Activated naive CD4-positive, alpha-beta T cell treated with anti-CD3 and anti-CD28 coated beads, Interleukin-2, amount 50 U/mL, for 72 hours (primary cell): ENCODE measurements at regions not wholly inside any gene's neighbourhood (a gene's known extent, or its start where the extent isn't known, plus 50 kb on each side); places are given as distances from the start of the nearest gene placed in this dataset.
"Not testable (repeated sequence)": the region's sequence is repeated elsewhere in the genome, so short reads cannot be mapped to it uniquely, and the experiment has no call there.

ENCODE experiments used
- ATAC-seq, 2 donors: fragments of 150-1000 bp; cut with Tn5 transposase; 2 replicates each; pipeline ENCODE4 v1.10.0; 2021; ENCODE audit warnings: mild to moderate bottlenecking in 2 of 2, moderate library complexity in 2 of 2
- DNase-seq, 2 donors: peaks; one replicate each; pipeline ENCODE4 v3.0.0; 2021 to 2022; ENCODE audit warnings: low spot score in 2 of 2
- H3K27ac Mint-ChIP-seq, 2 donors: one replicate each; pipeline ENCODE4 v1.8.0; 2022; ENCODE audit warnings: mild to moderate bottlenecking in 2 of 2, mixed read lengths in 2 of 2
- H3K36me3 Mint-ChIP-seq, 2 donors: one replicate each; pipeline ENCODE4 v1.8.0; 2022; ENCODE audit warnings: mixed read lengths in 2 of 2
- H3K9me3 Mint-ChIP-seq, 2 donors: one replicate each; pipeline ENCODE4 v1.8.0; 2022; ENCODE audit warnings: mixed read lengths in 2 of 2

DNA sequence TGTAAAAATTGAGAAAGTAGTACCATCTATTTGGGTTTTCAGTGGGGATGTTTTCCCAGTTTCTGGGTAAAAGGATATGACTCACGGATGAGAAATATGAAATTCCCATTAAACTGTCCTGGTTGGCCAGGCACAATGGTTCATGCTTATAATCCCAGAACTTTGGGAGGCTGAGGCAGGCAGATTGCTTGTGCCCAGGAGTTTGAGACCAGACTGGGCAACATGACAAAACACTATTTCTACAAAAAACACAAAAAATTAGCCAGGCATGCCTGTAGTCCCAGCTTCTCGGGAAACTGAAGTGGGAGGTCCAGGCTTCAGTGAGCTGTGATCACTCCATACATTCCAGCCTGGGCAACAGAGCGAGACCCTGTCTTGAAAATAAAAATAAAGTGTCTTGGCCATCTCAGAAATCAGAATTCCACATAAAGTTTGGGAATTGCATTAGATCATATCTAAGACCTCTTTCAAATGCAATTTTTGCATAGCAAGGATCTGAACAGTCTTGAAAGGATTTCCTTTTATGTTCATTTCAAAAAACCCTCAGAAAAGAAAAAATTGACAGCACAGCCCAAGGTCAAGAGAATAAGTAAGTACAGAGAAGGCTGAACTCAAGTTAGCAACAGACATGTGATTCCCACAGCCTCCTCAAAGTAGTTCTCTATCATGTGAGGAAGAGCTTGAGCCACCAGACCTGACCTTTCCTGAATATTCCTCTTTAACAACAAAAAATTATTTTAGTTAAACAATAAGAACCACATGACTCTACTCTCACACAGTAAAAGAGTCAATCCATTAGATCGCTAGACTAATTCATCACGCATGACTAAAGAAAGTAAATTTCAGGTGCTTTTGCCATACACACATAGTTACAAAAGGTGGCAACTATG, 141.5 kb upstream of the CAV2 start:
- ATAC-seq (no peak), DNase-seq (no peak)
- H3K27ac Mint-ChIP-seq, result no peak overlapping the region
- no peaks in the 10 kb centered on the region for H3K9me3 Mint-ChIP-seq
- no peaks in the 10 kb centered on the region for H3K36me3 Mint-ChIP-seq

DNA sequence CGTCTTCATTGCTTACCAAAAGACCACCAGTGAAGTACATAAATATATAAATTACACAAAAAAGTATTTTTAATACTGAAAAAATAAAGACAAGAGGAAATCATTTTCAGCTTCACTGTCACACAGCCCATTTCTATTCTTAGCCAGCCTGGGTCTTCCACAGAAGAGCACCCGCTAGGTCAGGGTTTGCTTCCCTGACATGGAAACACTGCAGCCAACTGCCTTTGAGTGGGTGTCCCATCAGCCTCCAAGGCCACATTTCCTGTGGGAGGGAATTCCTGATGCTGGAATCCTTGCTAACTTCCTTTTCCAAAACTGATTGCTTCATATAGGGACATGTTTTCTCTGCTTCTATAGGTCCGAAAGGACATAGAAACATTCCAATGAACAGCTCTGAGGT, 137.8 kb upstream of the CAV2 start:
- DNase-seq (no peak), ATAC-seq (no peak)
- Mint-ChIP-seq H3K9me3 (no peaks in the 10 kb centered on the region), H3K27ac (no peak overlapping the region), H3K36me3 (no peaks in the 10 kb centered on the region)

DNA sequence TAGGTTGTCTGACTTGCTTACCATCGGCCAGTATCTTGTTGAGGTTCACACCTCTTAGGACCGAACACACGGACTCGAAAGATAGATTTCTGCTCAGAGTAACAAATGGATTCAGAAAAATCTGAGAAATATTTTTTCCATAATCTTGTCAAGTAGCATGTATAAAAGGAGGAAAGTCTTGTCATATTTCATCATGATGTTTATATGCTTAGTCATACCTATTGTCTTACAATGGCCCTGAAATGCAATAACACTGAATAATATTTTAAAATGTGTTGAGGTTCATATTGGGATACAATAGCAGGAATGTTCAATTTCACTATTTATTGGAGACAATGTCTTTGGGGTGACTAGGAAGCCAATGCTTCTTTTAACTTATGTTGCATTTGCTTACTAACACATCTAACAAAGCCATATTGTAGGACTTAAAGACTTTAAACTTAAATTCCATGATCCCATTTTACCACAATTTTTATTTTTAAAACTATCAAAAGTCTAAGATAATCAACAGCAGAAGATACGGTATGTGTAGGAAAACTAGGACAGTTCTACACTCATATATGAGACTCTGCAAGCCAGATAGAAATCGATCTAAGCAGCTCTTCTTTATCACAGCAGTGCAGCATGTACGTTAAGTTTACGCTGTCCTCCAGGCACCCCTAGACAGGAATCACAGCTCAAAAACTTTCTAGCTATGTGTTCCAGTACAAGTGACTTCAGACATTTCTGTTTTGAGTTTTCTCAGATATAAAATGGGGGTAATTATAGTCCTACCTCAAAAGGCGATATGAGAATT, 135.7 kb upstream of the CAV2 start:
- Mint-ChIP-seq H3K36me3 (no peaks in the 10 kb centered on the region), H3K9me3 (no peaks in the 10 kb centered on the region), H3K27ac (no peak overlapping the region)
- ATAC-seq, result no peak
- no peak for DNase-seq

DNA sequence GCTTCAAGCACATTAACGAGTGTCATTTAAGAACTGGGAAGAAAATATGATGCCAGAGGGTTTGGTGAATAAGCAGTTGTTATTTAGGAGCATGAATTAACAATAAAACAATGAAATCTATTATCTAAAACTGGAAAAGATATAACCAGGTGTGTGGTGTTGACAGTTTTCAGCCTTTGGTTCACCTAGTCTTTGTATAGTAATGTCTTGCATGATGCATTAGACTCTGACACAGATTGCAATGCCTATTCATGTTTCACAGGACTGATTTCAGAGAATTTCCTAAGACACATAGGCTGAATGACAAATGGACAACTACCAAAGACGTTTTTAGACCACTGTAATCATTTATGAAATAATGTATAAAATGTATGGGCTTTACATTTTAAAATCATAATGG, 135.1 kb upstream of the CAV2 start:
- H3K27ac Mint-ChIP-seq, result no peak overlapping the region
- H3K36me3 Mint-ChIP-seq, result no peaks in the 10 kb centered on the region
- no peak for DNase-seq
- no peaks in the 10 kb centered on the region for H3K9me3 Mint-ChIP-seq
- ATAC-seq, result no peak

DNA sequence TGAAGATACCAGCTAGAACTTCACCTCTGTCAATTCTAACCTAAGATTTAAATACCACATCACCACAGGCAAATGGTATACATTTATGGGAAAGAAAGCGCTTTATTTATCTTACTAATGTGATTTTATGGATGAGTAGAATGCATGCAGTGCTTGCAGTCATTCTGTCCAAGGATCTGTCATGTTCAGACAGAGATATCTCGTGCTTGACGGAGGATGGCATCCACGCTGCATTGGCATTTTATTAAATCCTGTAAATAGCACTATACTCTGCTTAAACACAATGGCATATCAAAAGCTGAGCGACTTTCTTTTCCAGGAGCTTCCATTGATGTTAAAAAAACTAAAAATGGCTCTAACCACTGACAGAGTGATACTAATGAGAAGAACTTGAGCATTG, 133.7 kb upstream of the CAV2 start:
- DNase-seq (no peak), ATAC-seq (no peak)
- Mint-ChIP-seq H3K9me3 (no peaks in the 10 kb centered on the region), H3K36me3 (no peaks in the 10 kb centered on the region), H3K27ac (no peak overlapping the region)

DNA sequence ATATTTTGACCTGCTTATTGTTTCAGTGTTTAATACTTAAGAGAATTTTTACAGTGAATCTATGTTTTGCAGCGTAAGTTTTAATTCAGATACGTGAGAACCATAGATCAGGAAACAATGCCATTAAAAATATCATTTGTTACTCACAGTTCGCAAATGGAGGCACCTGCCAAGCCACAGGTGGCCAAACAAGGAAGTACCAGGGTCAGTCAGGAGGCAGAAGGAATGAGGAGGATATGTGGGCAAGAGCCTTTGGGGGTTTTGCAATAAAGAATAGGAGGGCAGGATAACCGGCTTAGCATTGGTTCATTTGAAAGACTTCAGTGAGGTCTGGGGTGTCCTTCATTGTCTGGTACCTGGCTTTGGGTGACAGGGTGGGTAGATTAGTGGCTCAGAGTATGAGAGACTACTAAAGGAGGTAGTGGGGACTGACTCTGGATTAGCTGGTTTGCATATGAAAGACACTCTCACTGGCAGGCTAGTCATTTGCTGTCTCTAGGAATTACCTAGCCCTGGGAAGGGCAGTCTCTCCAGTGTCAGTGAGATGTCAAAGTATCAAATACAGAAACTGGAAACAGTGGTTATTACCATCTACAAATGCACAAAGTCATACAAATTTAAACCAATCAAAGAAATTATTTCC, 132.2 kb upstream of the CAV2 start:
- Mint-ChIP-seq H3K9me3 (peaks cover 0 to 1% of the 10 kb centered on the region in 2 donors), H3K27ac (no peak overlapping the region), H3K36me3 (no peaks in the 10 kb centered on the region)
- ATAC-seq (no peak), DNase-seq (no peak)

DNA sequence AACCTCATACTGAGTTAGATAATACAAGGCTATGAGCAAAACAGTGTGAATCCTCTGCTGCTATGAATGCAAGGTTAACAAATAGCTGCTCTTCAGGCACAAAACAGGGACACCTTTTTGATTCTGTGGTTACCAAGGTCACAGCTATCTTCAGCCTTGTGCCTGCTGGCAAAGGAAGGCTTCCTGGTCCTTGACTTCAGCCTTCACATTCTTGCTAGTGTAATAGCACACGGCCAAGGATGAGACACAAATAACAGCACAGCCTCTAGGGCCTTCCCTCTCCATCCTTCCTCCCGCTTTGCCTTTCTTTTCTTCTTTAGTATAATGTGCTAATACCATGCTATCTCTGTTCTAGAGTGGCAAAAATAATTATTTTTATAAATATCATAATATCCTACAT, 130.6 kb upstream of the CAV2 start:
- Mint-ChIP-seq H3K36me3 (no peaks in the 10 kb centered on the region), H3K27ac (no peak overlapping the region), H3K9me3 (peaks cover 0 to 5% of the 10 kb centered on the region in 2 donors)
- ATAC-seq, result no peak
- no peak for DNase-seq

DNA sequence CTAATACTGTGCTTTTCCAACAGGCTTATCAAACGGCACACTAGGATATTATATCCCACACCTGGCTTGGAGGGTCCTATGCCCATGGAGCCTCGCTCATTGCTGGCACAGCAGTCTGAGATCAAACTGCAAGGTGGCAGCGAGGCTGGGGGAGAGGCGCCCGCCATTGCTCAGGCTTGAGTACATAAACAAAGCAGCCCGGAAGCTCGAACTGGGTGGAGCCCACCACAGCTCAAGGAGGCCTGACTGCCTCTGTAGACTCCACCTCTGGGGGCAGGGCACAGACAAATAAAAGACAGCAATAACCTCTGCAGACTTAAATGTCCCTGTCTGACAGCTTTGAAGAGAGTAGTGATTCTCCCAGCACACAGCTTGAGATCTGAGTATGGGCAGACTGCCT, 128.0 kb upstream of the CAV2 start:
- H3K27ac Mint-ChIP-seq, H3K36me3 Mint-ChIP-seq, H3K9me3 Mint-ChIP-seq, ATAC-seq, DNase-seq: not testable (repeated sequence)

DNA sequence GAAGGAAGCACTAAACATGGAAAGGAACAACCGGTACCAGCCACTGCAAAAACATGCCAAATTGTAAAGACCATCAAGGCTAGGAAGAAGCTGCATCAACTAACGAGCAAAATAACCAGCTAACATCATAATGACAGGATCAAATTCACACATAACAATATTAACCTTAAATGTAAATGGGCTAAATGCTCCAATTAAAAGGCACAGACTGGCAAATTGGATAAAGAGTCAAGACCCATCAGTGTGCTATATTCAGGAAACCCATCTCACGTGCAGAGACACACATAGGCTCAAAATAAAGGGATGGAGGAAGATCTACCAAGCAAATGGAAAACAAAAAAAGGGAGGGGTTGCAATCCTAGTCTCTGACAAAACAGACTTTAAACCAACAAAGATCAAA, 126.3 kb upstream of the CAV2 start:
- DNase-seq, H3K36me3 Mint-ChIP-seq, H3K9me3 Mint-ChIP-seq, H3K27ac Mint-ChIP-seq, ATAC-seq: not testable (repeated sequence)

DNA sequence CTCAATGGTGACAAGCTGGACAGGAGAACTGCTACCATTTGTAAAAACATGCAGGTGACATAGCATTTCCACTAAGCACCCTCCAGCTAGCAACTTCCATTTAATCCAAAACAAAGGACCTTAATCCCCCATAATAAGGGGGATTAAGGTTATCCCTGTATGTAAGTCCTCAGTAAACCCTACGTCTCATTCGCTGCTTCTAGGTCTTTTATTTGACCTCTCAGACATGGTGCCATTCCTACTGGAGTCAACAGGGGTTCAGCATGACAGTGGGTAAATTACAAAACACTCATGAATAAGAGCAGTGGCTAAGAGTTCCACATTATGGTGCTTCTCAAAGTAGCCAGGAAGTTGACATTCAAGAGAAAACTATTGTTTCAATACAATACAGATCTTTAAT, 121.8 kb upstream of the CAV2 start:
- no peak overlapping the region for H3K27ac Mint-ChIP-seq
- DNase-seq (no peak), ATAC-seq (no peak)
- no peaks in the 10 kb centered on the region for H3K9me3 Mint-ChIP-seq
- H3K36me3 Mint-ChIP-seq, result no peaks in the 10 kb centered on the region

DNA sequence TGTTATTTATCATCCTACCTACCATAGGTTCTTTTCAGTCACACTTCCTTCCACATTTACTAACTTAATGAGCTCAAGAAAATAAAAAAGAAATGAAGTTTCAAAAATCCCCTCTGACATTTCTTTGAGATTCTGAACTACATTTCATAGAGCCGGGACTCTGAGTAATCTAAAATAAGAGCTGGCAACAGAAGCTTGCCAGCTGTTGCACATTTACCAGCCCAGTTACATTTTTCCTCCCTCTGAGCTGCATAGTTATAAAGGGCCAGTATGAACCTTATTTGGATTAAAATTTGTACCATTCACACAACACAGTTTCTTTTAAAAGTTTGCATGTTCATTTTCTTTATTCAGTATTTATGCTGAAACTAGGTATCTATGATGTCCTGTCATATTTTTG, 119.5 kb upstream of the CAV2 start:
- Mint-ChIP-seq H3K36me3 (no peaks in the 10 kb centered on the region), H3K9me3 (no peaks in the 10 kb centered on the region), H3K27ac (no peak overlapping the region)
- ATAC-seq, result no peak
- no peak for DNase-seq

DNA sequence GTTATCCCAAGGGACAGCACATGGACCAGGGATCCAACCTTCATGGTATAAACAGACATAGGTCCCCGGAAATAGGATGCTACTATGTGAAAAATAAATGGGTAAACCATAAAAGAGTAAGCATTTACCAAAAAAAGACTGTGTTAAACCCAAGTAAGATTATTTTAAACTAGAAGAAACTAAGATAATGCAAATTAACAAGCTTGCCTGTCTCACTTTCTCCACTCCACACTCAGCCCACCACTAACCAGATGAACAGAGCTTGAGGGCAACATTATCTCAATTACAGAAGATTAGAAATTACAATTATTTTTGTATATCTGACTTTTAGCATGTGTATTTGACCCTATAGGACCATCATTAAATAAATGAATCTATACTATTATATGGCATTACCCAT, 117.2 kb upstream of the CAV2 start:
- ATAC-seq (no peak), DNase-seq (no peak)
- Mint-ChIP-seq H3K27ac (no peak overlapping the region), H3K36me3 (no peaks in the 10 kb centered on the region), H3K9me3 (no peaks in the 10 kb centered on the region)

DNA sequence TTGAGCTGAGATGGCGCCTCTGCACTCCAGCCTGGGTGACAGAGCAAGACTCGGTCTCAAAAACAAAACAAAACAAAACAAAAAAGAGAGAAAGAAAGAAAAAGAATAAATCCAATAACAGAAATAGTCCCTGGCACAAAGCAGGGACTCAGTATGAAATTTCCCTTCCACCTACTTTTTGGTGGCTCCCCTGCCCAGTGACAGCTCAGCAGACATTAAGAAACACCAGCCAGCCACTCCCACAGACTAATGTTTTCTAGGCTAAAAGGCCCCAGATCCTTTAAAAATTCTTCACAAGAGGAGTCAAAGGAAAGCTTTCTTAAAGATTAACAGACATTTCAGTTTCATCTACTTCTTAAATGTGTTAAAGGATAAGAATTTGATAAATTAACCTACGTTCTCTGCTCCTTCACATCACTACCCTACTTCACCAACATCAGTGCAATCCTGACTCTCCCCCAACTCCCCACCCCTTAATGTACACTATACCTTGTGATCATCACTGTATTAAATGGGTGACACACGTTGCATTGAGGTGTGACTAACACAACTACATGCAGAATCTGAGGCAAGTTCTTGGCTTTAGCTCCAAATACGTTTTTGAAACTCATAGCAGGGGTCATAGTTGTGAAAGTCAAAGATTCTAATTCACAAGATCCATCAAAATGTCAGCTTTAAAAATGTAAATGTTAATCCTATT, 114.5 kb upstream of the CAV2 start:
- no peaks in the 10 kb centered on the region for H3K9me3 Mint-ChIP-seq
- H3K36me3 Mint-ChIP-seq, result no peaks in the 10 kb centered on the region
- DNase-seq (no peak), ATAC-seq (no peak)
- no peak overlapping the region for H3K27ac Mint-ChIP-seq

DNA sequence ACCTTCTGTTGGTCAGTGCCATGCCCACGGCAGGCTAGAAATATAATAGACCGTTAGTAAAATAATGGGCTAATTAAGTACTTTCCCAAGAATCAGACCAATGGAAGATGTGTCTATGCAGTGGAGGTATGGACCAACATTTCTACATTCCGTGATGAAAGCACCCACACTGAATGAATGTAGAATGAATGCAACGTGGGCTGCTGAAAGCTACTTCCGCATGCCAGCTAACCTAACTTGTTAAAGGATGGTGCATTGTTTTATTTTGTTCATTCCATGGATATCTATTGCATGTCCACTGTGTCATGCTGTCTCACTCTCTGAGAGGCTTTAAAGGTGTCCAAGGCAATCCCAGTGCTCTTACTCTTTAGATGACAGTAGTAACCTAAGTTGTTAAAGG, 112.9 kb upstream of the CAV2 start:
- ATAC-seq (no peak), DNase-seq (no peak)
- H3K27ac Mint-ChIP-seq, result no peak overlapping the region
- H3K9me3 Mint-ChIP-seq, result no peaks in the 10 kb centered on the region
- no peaks in the 10 kb centered on the region for H3K36me3 Mint-ChIP-seq

DNA sequence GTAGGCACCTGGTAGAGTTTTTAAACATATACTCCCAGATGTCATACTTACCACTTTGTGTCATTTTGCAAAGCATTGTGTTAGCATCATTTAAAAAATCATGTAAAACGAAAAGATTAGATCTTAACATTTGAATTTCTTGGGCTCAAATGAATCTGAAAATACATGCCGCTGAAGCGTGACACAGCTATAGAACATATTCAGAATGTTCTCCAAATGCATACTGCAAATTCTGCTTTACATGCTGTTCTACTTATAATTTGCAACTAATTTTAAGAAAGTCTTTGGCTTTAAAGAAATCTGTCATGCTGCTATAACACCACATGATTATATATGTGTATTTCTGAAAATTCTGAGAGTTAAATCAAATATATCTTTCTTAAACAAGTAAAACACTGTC, 109.2 kb upstream of the CAV2 start:
- DNase-seq, result no peak
- no peaks in the 10 kb centered on the region for H3K9me3 Mint-ChIP-seq
- no peaks in the 10 kb centered on the region for H3K36me3 Mint-ChIP-seq
- no peak overlapping the region for H3K27ac Mint-ChIP-seq
- ATAC-seq, result no peak

DNA sequence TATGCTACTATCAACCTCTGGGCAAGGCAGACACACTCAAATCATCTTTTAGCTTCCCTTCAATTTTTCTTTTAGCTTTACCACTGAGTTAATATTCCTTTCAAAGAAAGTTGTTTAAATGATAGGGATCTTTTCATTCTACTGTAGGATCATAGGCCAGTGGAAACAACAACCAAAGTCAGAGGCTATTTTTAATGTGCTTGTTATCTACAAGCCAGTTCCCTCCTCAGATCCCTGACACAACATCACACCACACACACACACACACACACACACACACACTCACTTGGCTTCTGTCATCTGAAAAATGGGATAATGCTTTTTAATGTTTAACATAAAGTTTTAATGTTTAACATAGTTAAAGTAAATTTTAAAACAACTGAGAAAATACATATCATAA, 106.7 kb upstream of the CAV2 start:
- Mint-ChIP-seq H3K27ac (no peak overlapping the region), H3K36me3 (no peaks in the 10 kb centered on the region), H3K9me3 (peaks cover 0 to 4% of the 10 kb centered on the region in 2 donors)
- DNase-seq (no peak), ATAC-seq (no peak)

DNA sequence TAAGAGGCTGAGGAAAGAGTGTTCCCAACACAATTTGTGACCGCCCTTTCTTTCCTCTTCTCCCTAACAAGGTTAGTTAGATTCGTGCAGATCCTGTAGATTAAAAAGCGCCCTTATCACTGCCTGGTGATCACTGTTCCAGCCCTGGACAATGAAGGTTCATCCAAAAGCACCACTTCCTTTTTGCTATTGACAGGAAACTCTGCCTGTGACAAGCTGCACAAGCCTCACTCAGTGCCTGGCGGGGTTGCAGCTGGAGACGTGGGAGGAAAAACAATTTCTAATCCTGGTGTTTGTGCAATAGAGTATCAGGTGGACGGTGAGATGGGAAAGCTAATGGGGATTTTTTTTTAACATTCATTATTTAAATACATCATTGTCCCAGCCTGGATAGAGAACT, 105.9 kb upstream of the CAV2 start:
- H3K27ac Mint-ChIP-seq, result no peak overlapping the region
- peaks cover 0 to 4% of the 10 kb centered on the region in 2 donors for H3K9me3 Mint-ChIP-seq
- no peak for DNase-seq
- no peak for ATAC-seq
- H3K36me3 Mint-ChIP-seq, result no peaks in the 10 kb centered on the region
